Natural killer cell treated with Interleukin-12 subunit alpha and Interleukin-12 subunit beta and Interleukin-15 and Interleukin-18, amount 100 ng/mL, for 72 hours (primary cell): ENCODE measurements at regions not wholly inside any gene's neighbourhood (a gene's known extent, or its start where the extent isn't known, plus 50 kb on each side); places are given as distances from the start of the nearest gene placed in this dataset.
"Not testable (repeated sequence)": the region's sequence is repeated elsewhere in the genome, so short reads cannot be mapped to it uniquely, and the experiment has no call there.

Experiments
- ATAC-seq, 2 donors: fragments of 150-1000 bp; cut with Tn5 transposase in 1 of 2; sonication (Bioruptor Pico), chemical (Tn5 transposase) in 1 of 2; 2 replicates each; pipeline ENCODE4 v1.10.0; 2021
- DNase-seq: peaks from one replicate; pipeline ENCODE4 v3.0.0; 2022; ENCODE audit warnings: low spot score
- H3K27ac Mint-ChIP-seq, 2 donors: 1 replicate in 1 of 2; 2 replicates in 1 of 2; pipeline ENCODE4 v1.8.0; 2022; ENCODE audit warnings: mixed read lengths in 2 of 2, mild to moderate bottlenecking in 1 of 2, moderate library complexity in 1 of 2
- H3K27me3 Mint-ChIP-seq, 2 donors: 1 replicate in 1 of 2; 2 replicates in 1 of 2; pipeline ENCODE4 v1.8.0; 2022; ENCODE audit warnings: mixed read lengths in 2 of 2
- H3K36me3 Mint-ChIP-seq: one replicate; pipeline ENCODE4 v1.8.0; 2022; ENCODE audit warnings: mixed read lengths
- H3K4me1 Mint-ChIP-seq, 2 donors: 1 replicate in 1 of 2; 2 replicates in 1 of 2; pipeline ENCODE4 v1.8.0; 2022; ENCODE audit warnings: low read depth in 2 of 2, mixed read lengths in 2 of 2, mild to moderate bottlenecking in 1 of 2
- H3K4me3 Mint-ChIP-seq: one replicate; pipeline ENCODE4 v1.8.0; 2022; ENCODE audit warnings: mixed read lengths
- H3K9me3 Mint-ChIP-seq: 2 replicates; pipeline ENCODE4 v1.8.0; 2022; ENCODE audit warnings: mixed read lengths

- H3K4me1 Mint-ChIP-seq = peaks cover 0 to 5% of the 10 kb centered on the region in 2 donors
- H3K36me3 Mint-ChIP-seq = peaks cover 5% of the 10 kb centered on the region
- H3K27ac Mint-ChIP-seq = no peak overlapping the region
- H3K4me3 Mint-ChIP-seq = no peak overlapping the region
- ATAC-seq (no peak), DNase-seq (no peak)
- no peaks in the 10 kb centered on the region for H3K9me3 Mint-ChIP-seq
- no peaks in the 10 kb centered on the region for H3K27me3 Mint-ChIP-seq
These were observed 308.5 kb downstream of the LTN1 start for GRCh38 chr21:28683982-28684752.

GRCh38 chr21:28682884-28683283 lies 309.8 kb downstream of the LTN1 start:
- not testable (repeated sequence) for H3K27me3 Mint-ChIP-seq, H3K4me3 Mint-ChIP-seq, H3K9me3 Mint-ChIP-seq, DNase-seq, H3K27ac Mint-ChIP-seq, ATAC-seq, H3K36me3 Mint-ChIP-seq
- peaks cover 0 to 15% of the 10 kb centered on the region in 2 donors for H3K4me1 Mint-ChIP-seq

- H3K36me3 Mint-ChIP-seq = peaks cover 11% of the 10 kb centered on the region
- not testable (repeated sequence) for DNase-seq, ATAC-seq, H3K27me3 Mint-ChIP-seq, H3K27ac Mint-ChIP-seq, H3K4me3 Mint-ChIP-seq
- H3K4me1 Mint-ChIP-seq = peaks cover 4 to 22% of the 10 kb centered on the region in 2 donors
- peaks cover 11% of the 10 kb centered on the region for H3K9me3 Mint-ChIP-seq
These were observed 315.6 kb downstream of the LTN1 start for GRCh38 chr21:28677096-28677495.

- H3K27me3 Mint-ChIP-seq = no peaks in the 10 kb centered on the region
- no peak overlapping the region for H3K4me3 Mint-ChIP-seq
- H3K36me3 Mint-ChIP-seq = peaks cover 11% of the 10 kb centered on the region
- peaks cover 11% of the 10 kb centered on the region for H3K9me3 Mint-ChIP-seq
- ATAC-seq (no peak), DNase-seq (no peak)
- H3K4me1 Mint-ChIP-seq = peaks cover 9 to 31% of the 10 kb centered on the region in 2 donors
- no peak overlapping the region for H3K27ac Mint-ChIP-seq
These were observed 317.2 kb downstream of the LTN1 start for GRCh38 chr21:28675331-28676041.

- Mint-ChIP-seq H3K27ac (no peak overlapping the region), H3K4me3 (no peak overlapping the region), H3K9me3 (peaks cover 11% of the 10 kb centered on the region), H3K4me1 (peaks cover 11 to 35% of the 10 kb centered on the region in 2 donors), H3K27me3 (no peaks in the 10 kb centered on the region), H3K36me3 (peaks cover 9% of the 10 kb centered on the region)
- no peak for ATAC-seq
- DNase-seq = no peak
These were observed 317.9 kb downstream of the LTN1 start for GRCh38 chr21:28674763-28675162.

GRCh38 chr21:28671549-28672195 lies 321.0 kb downstream of the LTN1 start:
- ATAC-seq = no peak

GRCh38 chr21:28669971-28670653 lies 322.6 kb downstream of the LTN1 start:
- Mint-ChIP-seq H3K36me3 (no peaks in the 10 kb centered on the region), H3K27me3 (no peaks in the 10 kb centered on the region), H3K4me1 (peaks cover 20 to 34% of the 10 kb centered on the region in 2 donors), H3K27ac (no peak overlapping the region), H3K4me3 (no peak overlapping the region), H3K9me3 (peaks cover 6% of the 10 kb centered on the region)
- DNase-seq (no peak), ATAC-seq (no peak)

More at GRCh38 chr21:28671549-28672195, 321.0 kb downstream of the LTN1 start:
- H3K9me3 Mint-ChIP-seq = peaks cover 9% of the 10 kb centered on the region
- H3K36me3 Mint-ChIP-seq = no peaks in the 10 kb centered on the region
- peaks cover 20 to 41% of the 10 kb centered on the region in 2 donors for H3K4me1 Mint-ChIP-seq
- H3K4me3 Mint-ChIP-seq = no peak overlapping the region
- peak overlapping the region in 1 of 2 donors; percentile 57 for H3K27ac Mint-ChIP-seq
- DNase-seq = no peak
- no peaks in the 10 kb centered on the region for H3K27me3 Mint-ChIP-seq

GRCh38 chr21:28669321-28669720 lies 323.4 kb downstream of the LTN1 start:
- H3K4me1 Mint-ChIP-seq = peaks cover 20 to 34% of the 10 kb centered on the region in 2 donors
- peak overlapping the region in 1 of 2 donors; percentile 48 for H3K27ac Mint-ChIP-seq
- H3K4me3 Mint-ChIP-seq = no peak overlapping the region
- no peaks in the 10 kb centered on the region for H3K36me3 Mint-ChIP-seq
- H3K27me3 Mint-ChIP-seq = no peaks in the 10 kb centered on the region
- H3K9me3 Mint-ChIP-seq = peaks cover 6% of the 10 kb centered on the region
- no peak for ATAC-seq
- DNase-seq = no peak

- H3K9me3 Mint-ChIP-seq = peaks cover 5% of the 10 kb centered on the region
These were observed 328.9 kb downstream of the LTN1 start for GRCh38 chr21:28663754-28664153.

GRCh38 chr21:28663111-28663693 lies 329.5 kb downstream of the LTN1 start:
- no peak overlapping the region for H3K27ac Mint-ChIP-seq
- H3K4me1 Mint-ChIP-seq = peaks cover 0 to 4% of the 10 kb centered on the region in 2 donors
- H3K4me3 Mint-ChIP-seq = no peak overlapping the region
- no peaks in the 10 kb centered on the region for H3K27me3 Mint-ChIP-seq
- no peak for DNase-seq
- ATAC-seq = no peak
- no peaks in the 10 kb centered on the region for H3K36me3 Mint-ChIP-seq
- H3K9me3 Mint-ChIP-seq = no peaks in the 10 kb centered on the region

More at GRCh38 chr21:28663754-28664153, 328.9 kb downstream of the LTN1 start:
- ATAC-seq (no peak), DNase-seq (no peak)
- H3K27ac Mint-ChIP-seq = no peak overlapping the region
- H3K4me1 Mint-ChIP-seq = peaks cover 2 to 7% of the 10 kb centered on the region in 2 donors
- no peaks in the 10 kb centered on the region for H3K27me3 Mint-ChIP-seq
- no peaks in the 10 kb centered on the region for H3K36me3 Mint-ChIP-seq
- no peak overlapping the region for H3K4me3 Mint-ChIP-seq

- no peak for DNase-seq
These were observed 335.1 kb downstream of the LTN1 start for GRCh38 chr21:28657566-28657965.

GRCh38 chr21:28655471-28655870 lies 337.2 kb downstream of the LTN1 start:
- Mint-ChIP-seq H3K27me3 (no peaks in the 10 kb centered on the region), H3K9me3 (peaks cover 4% of the 10 kb centered on the region), H3K4me3 (no peak overlapping the region), H3K4me1 (peaks cover 17 to 18% of the 10 kb centered on the region in 2 donors), H3K27ac (no peak overlapping the region), H3K36me3 (peaks cover 7% of the 10 kb centered on the region)
- no peak for DNase-seq
- no peak for ATAC-seq

More at GRCh38 chr21:28657566-28657965, 335.1 kb downstream of the LTN1 start:
- no peaks in the 10 kb centered on the region for H3K27me3 Mint-ChIP-seq
- no peak overlapping the region for H3K27ac Mint-ChIP-seq
- H3K4me3 Mint-ChIP-seq = no peak overlapping the region
- peaks cover 16 to 17% of the 10 kb centered on the region in 2 donors for H3K4me1 Mint-ChIP-seq
- peaks cover 4% of the 10 kb centered on the region for H3K9me3 Mint-ChIP-seq
- H3K36me3 Mint-ChIP-seq = peaks cover 7% of the 10 kb centered on the region
- ATAC-seq = no peak

GRCh38 chr21:28654406-28654805 lies 338.3 kb downstream of the LTN1 start:
- Mint-ChIP-seq H3K27ac (no peak overlapping the region), H3K9me3 (peaks cover 4% of the 10 kb centered on the region), H3K4me3 (no peak overlapping the region), H3K27me3 (no peaks in the 10 kb centered on the region), H3K36me3 (peaks cover 7% of the 10 kb centered on the region), H3K4me1 (peaks cover 17 to 18% of the 10 kb centered on the region in 2 donors)
- ATAC-seq = no peak
- no peak for DNase-seq
